Renal cortex interstitium (tissue), 11 donors: ENCODE measurements at regions not wholly inside any gene's neighbourhood (a gene's known extent, or its start where the extent isn't known, plus 50 kb on each side); places are given as distances from the start of the nearest gene placed in this dataset.
"Not testable (repeated sequence)": the region's sequence is repeated elsewhere in the genome, so short reads cannot be mapped to it uniquely, and the experiment has no call there.

Experiments used
- DNase-seq, 11 donors: peaks; one replicate each; pipeline ENCODE4 v3.0.0-alpha.2; 2013; ENCODE audit warnings: low read depth in 9 of 11, low spot score in 4 of 11; ENCODE audit errors: extremely low read depth in 1 of 11

DNA sequence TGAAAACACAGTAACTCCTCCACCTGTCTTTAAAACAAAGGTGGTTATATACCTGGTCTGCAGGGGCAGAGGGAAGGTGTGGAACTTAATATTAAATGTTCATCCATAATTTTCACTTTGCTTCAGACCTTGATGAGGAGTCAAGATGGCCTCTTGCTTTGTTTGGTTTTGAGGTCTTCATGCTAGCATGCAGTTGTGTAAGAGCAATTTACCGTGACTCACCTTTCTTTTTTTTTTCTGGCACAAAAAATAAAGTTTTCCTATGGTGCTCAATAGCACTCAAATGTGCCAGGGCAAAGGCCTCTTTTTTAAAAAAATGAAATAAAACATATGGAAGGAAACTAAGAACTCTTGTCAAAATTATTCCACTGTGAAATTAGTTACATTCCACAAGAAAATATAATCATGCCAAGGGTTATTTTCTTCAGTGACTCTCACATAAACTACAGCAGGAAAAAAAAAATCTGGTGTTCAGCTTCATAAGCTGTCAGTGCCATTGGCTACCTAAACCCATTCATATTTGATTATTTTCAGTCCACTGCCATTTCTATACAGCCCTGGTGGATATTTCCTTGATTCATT, 128.2 kb downstream of the SLC7A11 start:
- no peak for DNase-seq

GRCh38 chr4:138112890-138113289, 129.3 kb downstream of the SLC7A11 start:
- DNase-seq = not testable (repeated sequence)

DNA sequence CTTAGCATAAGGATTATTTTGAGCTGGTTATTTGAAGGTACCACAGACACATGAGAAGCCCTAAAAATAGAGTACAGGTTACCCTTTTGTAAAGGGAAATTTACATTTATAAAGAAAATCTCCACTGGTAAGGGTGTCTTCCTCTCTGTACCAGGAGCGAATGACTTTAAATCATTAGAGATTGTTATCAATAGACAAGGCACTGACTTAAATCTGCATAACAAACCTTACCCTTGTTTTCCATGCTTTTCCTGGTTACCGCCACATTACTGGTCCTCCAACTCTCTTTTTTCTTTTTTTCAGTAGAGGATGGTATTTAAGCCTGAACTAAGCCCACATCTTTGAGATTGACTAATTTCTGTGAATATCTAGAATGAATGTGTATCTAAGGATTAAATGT, 129.8 kb downstream of the SLC7A11 start:
- no peak for DNase-seq

- no peak for DNase-seq
These were observed 130.6 kb downstream of the SLC7A11 start for GRCh38 chr4:138111462-138112000.

DNA sequence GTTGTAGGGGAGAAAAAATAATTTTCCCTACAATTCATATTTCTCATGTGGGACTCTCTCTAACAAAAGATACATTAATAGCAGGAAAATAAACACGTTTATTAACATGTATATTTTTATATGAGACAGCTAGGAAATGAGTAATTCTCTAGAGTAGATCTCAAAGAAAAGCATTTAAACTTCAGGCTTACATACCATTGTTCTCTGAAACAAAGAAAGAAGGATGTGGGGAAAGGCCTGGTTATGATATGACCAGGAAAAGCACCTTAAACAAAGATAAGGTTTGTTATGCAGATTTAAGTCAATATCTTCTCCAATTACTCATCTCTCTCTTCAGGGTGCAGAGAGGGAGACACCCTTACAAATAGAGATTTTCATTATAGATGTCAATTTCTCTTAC, 131.3 kb downstream of the SLC7A11 start:
- no peak for DNase-seq

GRCh38 chr4:138107023-138107422, 135.1 kb downstream of the SLC7A11 start:
- DNase-seq = no peak

DNA sequence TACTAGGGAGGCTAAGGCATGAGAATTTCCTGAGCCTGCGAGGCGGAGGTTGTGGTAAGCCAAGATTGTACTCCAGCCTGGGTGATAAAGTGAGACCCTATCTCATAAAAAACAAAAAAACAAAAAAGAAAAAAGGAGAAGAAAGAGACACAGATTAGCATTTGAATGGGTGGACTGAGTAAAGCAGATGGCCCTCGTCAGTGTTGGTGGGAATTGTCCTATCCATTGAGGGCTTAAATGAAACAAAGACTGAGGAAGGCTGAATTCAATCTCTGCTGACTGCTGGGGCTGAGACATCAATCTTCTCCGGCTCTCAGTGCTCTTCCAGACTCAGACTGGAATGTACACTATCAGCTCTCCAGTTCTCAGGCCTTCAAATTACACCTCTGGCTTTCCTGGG, 136.8 kb downstream of the SLC7A11 start:
- no peak for DNase-seq

DNA sequence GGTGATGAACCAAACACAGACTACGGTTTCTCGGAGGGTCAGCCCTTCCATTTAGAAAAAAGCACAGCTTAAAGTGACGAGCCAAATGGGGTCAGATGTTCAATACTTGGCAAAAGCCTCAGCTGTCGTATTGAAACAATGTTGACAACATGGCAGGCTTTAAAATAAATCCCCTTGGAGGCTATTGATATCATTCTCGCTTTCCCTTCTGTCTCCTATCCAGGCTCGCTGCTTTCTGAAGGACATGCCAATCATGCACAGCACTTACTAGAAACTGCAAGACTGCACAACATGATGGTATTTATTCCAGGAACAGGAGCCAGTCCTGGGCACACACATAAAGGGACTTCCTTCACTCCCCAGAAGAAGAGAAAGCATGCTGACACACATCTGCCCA, 137.9 kb downstream of the SLC7A11 start:
- DNase-seq = no peak

GRCh38 chr4:138103597-138104283, 138.4 kb downstream of the SLC7A11 start:
- DNase-seq = no peak

- DNase-seq = no peak
These were observed 142.8 kb downstream of the SLC7A11 start for GRCh38 chr4:138099385-138099784.

DNA sequence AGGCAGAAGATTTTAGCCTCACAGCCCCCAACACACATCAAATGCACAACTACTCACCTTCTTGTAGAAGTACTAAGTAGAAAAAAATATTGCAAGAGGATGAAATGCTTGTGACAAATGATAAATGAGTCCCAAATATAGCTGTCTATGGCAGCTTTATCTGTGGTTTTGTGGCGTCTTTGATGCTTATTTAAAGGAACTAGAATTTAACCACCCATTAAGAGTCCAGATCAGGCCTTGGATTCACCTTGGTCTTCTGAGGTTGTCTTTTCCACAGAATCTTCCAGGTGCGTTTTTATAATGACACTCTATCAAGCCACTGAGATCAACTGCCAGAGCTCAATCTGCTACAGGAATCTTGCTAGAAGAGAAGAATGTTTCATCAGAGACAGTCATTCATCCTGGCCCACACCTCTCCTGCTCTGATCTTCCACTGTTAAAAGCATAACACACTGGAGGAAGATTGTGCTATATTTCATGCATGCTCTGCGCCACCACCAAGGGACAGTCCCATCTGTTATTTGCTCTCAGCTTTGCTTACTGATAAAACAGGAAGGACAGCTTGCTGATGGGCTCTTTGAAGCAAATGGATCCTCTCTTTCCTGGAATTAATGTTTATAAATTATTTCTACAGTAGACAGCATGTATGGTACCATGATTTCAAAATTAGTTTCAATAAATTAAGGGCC, 144.1 kb downstream of the SLC7A11 start:
- DNase-seq = no peak

- DNase-seq = no peak
These were observed 145.6 kb downstream of the SLC7A11 start for GRCh38 chr4:138096384-138097062.

- no peak for DNase-seq
These were observed 146.8 kb downstream of the SLC7A11 start for GRCh38 chr4:138095378-138095777.

DNA sequence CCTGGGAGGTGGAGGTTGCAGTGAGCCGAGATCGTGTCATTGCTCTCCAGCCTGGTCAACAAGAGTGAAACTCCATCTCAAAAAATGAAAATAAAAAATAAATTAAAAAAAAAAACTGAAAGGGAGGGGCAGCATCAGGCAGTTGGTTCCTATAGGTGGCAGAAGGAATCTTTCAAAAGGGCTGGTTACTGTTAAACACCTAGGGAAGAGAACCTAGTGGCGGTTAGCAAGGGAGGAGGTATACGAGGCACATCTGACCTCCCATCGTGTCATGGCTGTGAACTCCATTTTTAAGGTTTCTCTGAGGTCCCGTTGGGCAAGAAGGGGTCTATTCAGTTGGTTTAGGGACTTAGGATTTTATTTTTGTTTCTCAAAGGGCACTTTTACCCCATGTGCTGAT, 150.1 kb downstream of the SLC7A11 start:
- DNase-seq = no peak

DNA sequence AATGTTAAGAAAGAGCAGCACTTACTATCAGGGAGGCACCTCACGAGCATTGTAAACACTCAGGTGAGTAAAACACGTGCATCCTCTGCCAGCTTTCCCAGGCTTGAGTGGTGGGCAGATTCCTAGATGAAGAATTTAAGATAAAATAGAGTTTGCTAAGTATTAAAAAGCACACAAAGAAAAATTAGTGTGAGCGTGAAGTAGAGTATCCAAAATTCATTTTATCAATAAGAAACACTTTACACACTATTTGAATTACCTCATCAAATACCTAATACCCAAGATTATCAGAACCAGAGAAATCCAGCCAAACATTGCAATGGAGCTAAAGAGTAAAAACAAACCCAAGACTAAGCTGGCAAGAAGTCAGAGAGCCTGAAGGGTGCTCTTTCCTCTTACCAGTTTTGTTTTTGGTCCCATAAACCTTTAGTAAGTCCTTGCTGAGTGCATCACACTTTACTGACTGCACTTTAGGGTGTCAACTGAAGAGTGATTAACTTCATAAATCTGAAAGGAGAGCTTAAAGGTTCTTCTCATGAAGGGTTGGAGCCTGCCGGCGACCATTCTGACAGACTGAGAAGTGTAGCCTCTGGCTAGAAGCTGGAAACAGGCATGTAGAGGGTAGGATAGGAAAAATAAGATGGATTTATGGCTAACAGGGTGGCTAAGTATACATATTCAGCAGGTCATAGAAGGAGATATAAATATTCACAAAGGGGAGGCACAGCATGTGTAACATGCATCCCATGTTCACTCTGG, 151.1 kb downstream of the SLC7A11 start:
- no peak for DNase-seq

- DNase-seq = peak; percentile 56 to 88 (median 73)
These were observed 151.8 kb downstream of the SLC7A11 start for GRCh38 chr4:138090150-138090917.

DNA sequence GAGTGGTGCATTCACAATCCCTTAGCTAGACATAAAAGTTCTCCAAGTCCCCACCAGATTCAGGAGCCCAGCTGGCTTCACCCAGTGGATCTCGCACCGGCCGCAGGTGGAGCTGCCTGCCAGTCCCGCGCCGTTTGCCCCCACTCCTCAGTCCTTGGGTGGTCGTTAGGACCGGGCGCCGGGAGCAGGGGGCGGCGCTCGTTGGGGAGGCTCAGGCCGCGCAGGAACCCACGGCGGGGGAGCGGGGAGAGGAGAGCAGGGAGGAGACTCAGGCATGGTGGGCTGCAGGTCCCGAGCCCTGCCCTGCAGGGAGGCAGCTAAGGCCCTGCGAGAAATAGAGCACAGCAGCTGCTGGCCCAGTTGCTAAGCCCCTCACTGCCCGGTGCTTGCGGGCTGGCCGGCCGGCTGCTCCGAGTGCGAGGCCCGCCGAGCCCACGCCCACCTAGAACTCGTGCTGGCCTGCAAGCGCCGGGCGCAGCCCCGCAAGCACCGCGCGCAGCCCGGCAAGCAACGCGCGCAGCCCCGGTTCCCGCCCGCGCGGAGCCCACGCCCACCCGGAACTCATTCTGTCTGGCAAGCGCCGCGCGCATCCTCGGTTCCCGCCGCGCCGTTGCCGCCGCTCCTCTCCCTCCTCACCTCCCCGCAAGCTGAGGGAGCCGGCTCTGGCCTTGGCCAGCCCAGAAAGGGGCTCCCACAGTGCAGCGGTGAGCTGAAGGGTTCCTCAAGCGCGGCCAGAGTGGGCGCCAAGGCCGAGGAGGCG, 153.5 kb downstream of the SLC7A11 start:
- DNase-seq = no peak
